ENCODE measurements at regions not wholly inside any gene's neighbourhood (a gene's known extent, or its start where the extent isn't known, plus 50 kb on each side); places are given as distances from the start of the nearest gene placed in this dataset.

DNA sequence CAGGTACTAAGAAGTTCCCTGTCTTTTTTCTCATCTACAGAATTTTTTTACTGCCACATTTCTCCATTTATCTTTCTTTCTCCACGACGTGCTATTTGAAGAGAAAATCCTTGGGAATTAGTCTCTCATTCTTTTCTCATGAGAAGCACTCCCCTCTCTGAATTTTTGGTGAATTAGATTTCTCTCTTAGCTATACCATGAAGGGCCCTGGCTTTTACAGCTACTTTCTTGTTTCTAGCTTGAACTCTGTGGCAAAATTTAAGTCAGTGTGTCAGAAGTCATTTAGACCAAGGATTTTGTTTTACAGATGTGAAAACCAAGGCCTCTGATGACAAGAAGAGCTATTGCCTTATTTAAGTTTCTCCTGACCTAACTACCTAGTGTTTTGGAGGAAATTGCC lies 213.1 kb downstream of the AEBP2 start:
- H4K20me1 ChIP-seq (ENCODE audit: insufficient read depth) = no peaks in the 10 kb centered on the region
- H3K36me3 ChIP-seq (ENCODE audit: control insufficient read depth in 1 of 2, insufficient read depth in 2 of 2, low read length in 2 of 2) = no peaks in the 10 kb centered on the region
- H2AFZ ChIP-seq (ENCODE audit: low read depth, low read length, poor library complexity, severe bottlenecking) = no peak overlapping the region
- H3K4me1 ChIP-seq (ENCODE audit: control insufficient read depth in 1 of 2, insufficient read depth in 2 of 2, low read length in 2 of 2) = no peaks in the 10 kb centered on the region
- ATAC-seq (no peak), DNase-seq (ENCODE audit: low read depth, low spot score) (no peak)
- ChIA-PET CTCF (no interaction called here), RAD21 (ENCODE audit: low non-redundant PET in 1 of 2, low total read pairs in 2 of 2, uncharacterized antibody in 2 of 2, unreplicated experiment in 2 of 2) (no interaction called here), POLR2A (no interaction called here)
- intact Hi-C loops (cut with micrococcal nuclease) = no loop called here
- H3K9me2 ChIP-seq (ENCODE audit: insufficient read depth) = no peaks in the 10 kb centered on the region
- TF ChIP-seq CEBPB (IDR thresholded peaks at IDR 0.05; ENCODE audit: low read depth) (no peak), ZNF274 (IDR thresholded peaks at IDR 0.05; ENCODE audit: low read depth, low read length) (no peak), TCF7L2 (IDR thresholded peaks at IDR 0.05; ENCODE audit: borderline replicate concordance, extremely low read depth, insufficient read depth, insufficient read length) (no peak), RAD21 (IDR thresholded peaks at IDR 0.05; ENCODE audit: low read depth) (no peak), ELF1 (IDR thresholded peaks at IDR 0.05; ENCODE audit: borderline replicate concordance, low read depth) (no peak)
- TF ChIP-seq, protein P1, sequence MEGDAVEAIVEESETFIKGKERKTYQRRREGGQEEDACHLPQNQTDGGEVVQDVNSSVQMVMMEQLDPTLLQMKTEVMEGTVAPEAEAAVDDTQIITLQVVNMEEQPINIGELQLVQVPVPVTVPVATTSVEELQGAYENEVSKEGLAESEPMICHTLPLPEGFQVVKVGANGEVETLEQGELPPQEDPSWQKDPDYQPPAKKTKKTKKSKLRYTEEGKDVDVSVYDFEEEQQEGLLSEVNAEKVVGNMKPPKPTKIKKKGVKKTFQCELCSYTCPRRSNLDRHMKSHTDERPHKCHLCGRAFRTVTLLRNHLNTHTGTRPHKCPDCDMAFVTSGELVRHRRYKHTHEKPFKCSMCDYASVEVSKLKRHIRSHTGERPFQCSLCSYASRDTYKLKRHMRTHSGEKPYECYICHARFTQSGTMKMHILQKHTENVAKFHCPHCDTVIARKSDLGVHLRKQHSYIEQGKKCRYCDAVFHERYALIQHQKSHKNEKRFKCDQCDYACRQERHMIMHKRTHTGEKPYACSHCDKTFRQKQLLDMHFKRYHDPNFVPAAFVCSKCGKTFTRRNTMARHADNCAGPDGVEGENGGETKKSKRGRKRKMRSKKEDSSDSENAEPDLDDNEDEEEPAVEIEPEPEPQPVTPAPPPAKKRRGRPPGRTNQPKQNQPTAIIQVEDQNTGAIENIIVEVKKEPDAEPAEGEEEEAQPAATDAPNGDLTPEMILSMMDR (IDR thresholded peaks at IDR 0.05 in 2 of 3, conservative IDR thresholded peaks at IDR 0.05 in 1 of 3; ENCODE audit: borderline replicate concordance in 1 of 3, insufficient read depth in 1 of 3, low read depth in 2 of 3, low read length in 2 of 3) = no peak
- TF ChIP-seq, protein P2, sequence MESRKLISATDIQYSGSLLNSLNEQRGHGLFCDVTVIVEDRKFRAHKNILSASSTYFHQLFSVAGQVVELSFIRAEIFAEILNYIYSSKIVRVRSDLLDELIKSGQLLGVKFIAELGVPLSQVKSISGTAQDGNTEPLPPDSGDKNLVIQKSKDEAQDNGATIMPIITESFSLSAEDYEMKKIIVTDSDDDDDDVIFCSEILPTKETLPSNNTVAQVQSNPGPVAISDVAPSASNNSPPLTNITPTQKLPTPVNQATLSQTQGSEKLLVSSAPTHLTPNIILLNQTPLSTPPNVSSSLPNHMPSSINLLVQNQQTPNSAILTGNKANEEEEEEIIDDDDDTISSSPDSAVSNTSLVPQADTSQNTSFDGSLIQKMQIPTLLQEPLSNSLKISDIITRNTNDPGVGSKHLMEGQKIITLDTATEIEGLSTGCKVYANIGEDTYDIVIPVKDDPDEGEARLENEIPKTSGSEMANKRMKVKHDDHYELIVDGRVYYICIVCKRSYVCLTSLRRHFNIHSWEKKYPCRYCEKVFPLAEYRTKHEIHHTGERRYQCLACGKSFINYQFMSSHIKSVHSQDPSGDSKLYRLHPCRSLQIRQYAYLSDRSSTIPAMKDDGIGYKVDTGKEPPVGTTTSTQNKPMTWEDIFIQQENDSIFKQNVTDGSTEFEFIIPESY (IDR thresholded peaks at IDR 0.05; ENCODE audit: extremely low read depth, insufficient replicate concordance, low read length) = no peak
- no peak overlapping the region for H3K9ac ChIP-seq (ENCODE audit: low read length)
- no peaks in the 10 kb centered on the region for H3K27me3 ChIP-seq (ENCODE audit: insufficient read depth, low read length)
- no peaks in the 10 kb centered on the region for H3K9me3 ChIP-seq (ENCODE audit: control insufficient read depth in 1 of 2, insufficient read depth in 1 of 2, low read depth in 1 of 2, low read length in 2 of 2)
- no peak overlapping the region for H3K4me3 ChIP-seq (replicated peaks in 1 of 2; ENCODE audit: low read depth in 1 of 2, low read length in 2 of 2)
- H3K27ac ChIP-seq (ENCODE audit: low read depth, low read length) = no peak overlapping the region
- BruUV-seq (replicated peaks) = no TSS peak
- H3K79me2 ChIP-seq (ENCODE audit: insufficient read depth, low read length) = no peaks in the 10 kb centered on the region
- H3K4me2 ChIP-seq (ENCODE audit: low read length) = no peak overlapping the region
